MM.1S (cell line): ENCODE measurements at regions not wholly inside any gene's neighbourhood (a gene's known extent, or its start where the extent isn't known, plus 50 kb on each side); places are given as distances from the start of the nearest gene placed in this dataset.

Experiments used
- CTCF ChIP-seq: fragments of 300-600 bp; sonication (generic); IDR thresholded peaks from 2 replicates; pipeline ENCODE4 v1.5.1; 2016; ENCODE audit warnings: antibody characterized with exemption, low read length, mixed read lengths
- EZH2 ChIP-seq: fragments of 300-600 bp; sonication (generic); optimal IDR thresholded peaks from 2 replicates; pipeline ENCODE3; 2017; ENCODE audit warnings: low read depth, mild to moderate bottlenecking, antibody characterized with exemption, low read length, mixed read lengths

- no peak for TF ChIP-seq CTCF
- no peak for TF ChIP-seq EZH2
These were observed 120.2 kb upstream of the ESRRG start for GRCh38 chr1:216843409-216843808.
